HCT116 (cell line): ENCODE measurements at regions not wholly inside any gene's neighbourhood (a gene's known extent, or its start where the extent isn't known, plus 50 kb on each side); places are given as distances from the start of the nearest gene placed in this dataset.

ENCODE experiments used
- ATAC-seq: fragments of 200-7000 bp; cut with Tn5 transposase; 2 replicates; pipeline ENCODE4 v1.9.1; 2020; ENCODE audit warnings: mild to moderate bottlenecking, moderate library complexity
- BruUV-seq: library from RNA; stranded (reverse); fragments of 400-500 nt; replicated peaks from 2 replicates; lab custom pipeline; 2021; lab: Mats Ljungman, UMichigan
- CTCF ChIA-PET: fragments of 300-600 bp; sonication (Branson Sonifier 250); formaldehyde crosslinking; loops from one replicate; lab custom pipeline; 2021; ENCODE audit warnings: antibody characterized with exemption; lab: Charles Lee
- POLR2A ChIA-PET: fragments of 300-600, 350-600 bp; sonication (Branson Sonifier 250); formaldehyde crosslinking; loops from one replicate; lab custom pipeline; 2021; ENCODE audit warnings: antibody characterized with exemption; lab: Charles Lee
- RAD21 ChIA-PET, 2 experiments: fragments of 300-600 bp; sonication (Branson Sonifier 250); formaldehyde crosslinking; loops; one replicate each; lab custom pipeline; 2023; ENCODE audit warnings: low total read pairs in 2 of 2; ENCODE audit not compliant: uncharacterized antibody in 2 of 2, unreplicated experiment in 2 of 2, low non-redundant PET in 1 of 2; lab: Charles Lee
- DNase-seq: peaks from one replicate; pipeline ENCODE4 v3.0.0-alpha.2; 2010; ENCODE audit warnings: low read depth, low spot score
- H2AFZ ChIP-seq: fragments of 200-600 bp; shearing (Covaris generic), sonication (generic); 2 replicates; pipeline ENCODE4 v1.6.1; 2017; ENCODE audit warnings: low read depth, mixed run types, mixed read lengths, antibody characterized with exemption, low read length; ENCODE audit not compliant: poor library complexity, severe bottlenecking
- H3K27ac ChIP-seq: 2 replicates; pipeline ENCODE4 v1.5.1; 2012; ENCODE audit warnings: low read depth, low read length
- H3K27me3 ChIP-seq: fragments of 200-600 bp; sonication (generic); 2 replicates; pipeline ENCODE4 v1.6.1; 2016; ENCODE audit warnings: mixed run types, low read length, mixed read lengths; ENCODE audit not compliant: insufficient read depth
- H3K36me3 ChIP-seq, 2 experiments: fragments of 200-500 bp in 1 of 2; fragments of 200-600 bp in 1 of 2; sonication (Bioruptor generic) in 1 of 2; sonication (generic) in 1 of 2; 2 replicates each; pipeline versions ENCODE4 v1.5.1 to v1.6.1; 2014 to 2016; ENCODE audit warnings: low read length in 2 of 2, inconsistent platforms in 1 of 2, mixed read lengths in 1 of 2, mixed run types in 1 of 2; ENCODE audit not compliant: insufficient read depth in 2 of 2, control insufficient read depth in 1 of 2
- H3K4me1 ChIP-seq, 2 experiments: fragments of 200-600 bp in 1 of 2; sonication (generic) in 1 of 2; 2 replicates each; pipeline versions ENCODE4 v1.5.1 to v1.6.1; 2012 to 2017; ENCODE audit warnings: low read length in 2 of 2, inconsistent platforms in 1 of 2, mild to moderate bottlenecking in 1 of 2, mixed read lengths in 1 of 2, mixed run types in 1 of 2, moderate library complexity in 1 of 2; ENCODE audit not compliant: insufficient read depth in 2 of 2, control insufficient read depth in 1 of 2
- H3K4me2 ChIP-seq: fragments of 200-600 bp; sonication (generic); 2 replicates; pipeline ENCODE4 v1.6.1; 2017; ENCODE audit warnings: mixed run types, low read length, mixed read lengths
- H3K4me3 ChIP-seq, 2 experiments: fragments of 200-600 bp in 1 of 2; sonication (generic) in 1 of 2; replicated peaks in 1 of 2; 2 replicates each; pipeline ENCODE4 v1.5.1; 2011 to 2016; ENCODE audit warnings: low read length in 2 of 2, control low read depth in 1 of 2, low read depth in 1 of 2, mild to moderate bottlenecking in 1 of 2, mixed read lengths in 1 of 2, mixed run types in 1 of 2
- H3K79me2 ChIP-seq: fragments of 200-600 bp; sonication (generic); 2 replicates; pipeline ENCODE4 v1.6.1; 2017; ENCODE audit warnings: mild to moderate bottlenecking, mixed run types, low read length, moderate library complexity, mixed read lengths; ENCODE audit not compliant: insufficient read depth
- H3K9ac ChIP-seq: fragments of 200-600 bp; sonication (generic); 2 replicates; pipeline ENCODE4 v1.6.1; 2016; ENCODE audit warnings: low read length, mixed read lengths
- H3K9me2 ChIP-seq: fragments of 200-600 bp; sonication (generic), shearing (Covaris generic); 2 replicates; pipeline ENCODE4 v1.6.1; 2017; ENCODE audit warnings: mixed run types, mild to moderate bottlenecking, moderate library complexity; ENCODE audit not compliant: insufficient read depth
- H3K9me3 ChIP-seq, 2 experiments: fragments of 200-500 bp in 1 of 2; fragments of 200-600 bp in 1 of 2; sonication (Bioruptor generic) in 1 of 2; sonication (generic) in 1 of 2; 2 replicates each; pipeline ENCODE4 v1.6.1; 2014 to 2017; ENCODE audit warnings: low read length in 2 of 2, mixed read lengths in 2 of 2, inconsistent platforms in 1 of 2, low read depth in 1 of 2, mild to moderate bottlenecking in 1 of 2, mixed run types in 1 of 2, moderate library complexity in 1 of 2; ENCODE audit not compliant: control insufficient read depth in 1 of 2, insufficient read depth in 1 of 2
- H4K20me1 ChIP-seq: fragments of 200-600 bp; sonication (generic), shearing (Covaris generic); 2 replicates; pipeline ENCODE4 v1.6.1; 2017; ENCODE audit warnings: mixed run types, mild to moderate bottlenecking, moderate library complexity; ENCODE audit not compliant: insufficient read depth
- CBX3 ChIP-seq: IDR thresholded peaks from 2 replicates; pipeline ENCODE4 v1.6.1; 2012; ENCODE audit warnings: low read depth
- CEBPB ChIP-seq: IDR thresholded peaks from 2 replicates; pipeline ENCODE4 v1.6.1; 2012; ENCODE audit warnings: low read depth
- EZH2 ChIP-seq: fragments of 200-600 bp; sonication (generic); IDR thresholded peaks from 2 replicates; pipeline ENCODE4 v1.6.1; 2017; ENCODE audit warnings: antibody characterized with exemption, mixed run types
- SP1 ChIP-seq: IDR thresholded peaks from 2 replicates; pipeline ENCODE4 v1.6.1; 2012; ENCODE audit warnings: low read depth
- SRF ChIP-seq: IDR thresholded peaks from 2 replicates; pipeline ENCODE4 v1.6.1; 2012; ENCODE audit warnings: low read depth
- TCF7L2 ChIP-seq: IDR thresholded peaks from 2 replicates; pipeline ENCODE4 v1.7.0; 2011; ENCODE audit warnings: borderline replicate concordance, inconsistent platforms; ENCODE audit not compliant: insufficient read depth, insufficient read length; ENCODE audit errors: extremely low read depth
- YY1 ChIP-seq: IDR thresholded peaks from 2 replicates; pipeline ENCODE4 v1.6.1; 2011; ENCODE audit warnings: low read length, low read depth, moderate library complexity, mild to moderate bottlenecking; ENCODE audit not compliant: insufficient replicate concordance; ENCODE audit errors: extremely low read depth
- ZNF274 ChIP-seq: fragments of 200-500 bp; sonication (Bioruptor generic); IDR thresholded peaks from 2 replicates; pipeline ENCODE4 v1.6.1; 2014; ENCODE audit warnings: mild to moderate bottlenecking, low read depth, low read length, inconsistent platforms
- intact Hi-C: fragments of 100-400 bp; cut with micrococcal nuclease; formaldehyde crosslinking; loops from 2 replicates; pipeline ENCODE4 v1.10.0; 2022
- TF ChIP-seq, protein P1 (sequence below), 3 experiments: fragments of 200-600 bp in 1 of 3; sonication (generic) in 1 of 3; IDR thresholded peaks in 2 of 3; conservative IDR thresholded peaks in 1 of 3; 2 replicates each; pipeline ENCODE4 v1.5.1; 2012 to 2017; ENCODE audit warnings: low read depth in 2 of 3, low read length in 2 of 3, antibody characterized with exemption in 1 of 3, borderline replicate concordance in 1 of 3, control low read depth in 1 of 3, mild to moderate bottlenecking in 1 of 3, mixed read lengths in 1 of 3, mixed run types in 1 of 3, moderate library complexity in 1 of 3; ENCODE audit not compliant: insufficient read depth in 1 of 3
- TF ChIP-seq, protein P2 (sequence below): IDR thresholded peaks from 2 replicates; pipeline ENCODE4 v1.6.1; 2012

DNA sequence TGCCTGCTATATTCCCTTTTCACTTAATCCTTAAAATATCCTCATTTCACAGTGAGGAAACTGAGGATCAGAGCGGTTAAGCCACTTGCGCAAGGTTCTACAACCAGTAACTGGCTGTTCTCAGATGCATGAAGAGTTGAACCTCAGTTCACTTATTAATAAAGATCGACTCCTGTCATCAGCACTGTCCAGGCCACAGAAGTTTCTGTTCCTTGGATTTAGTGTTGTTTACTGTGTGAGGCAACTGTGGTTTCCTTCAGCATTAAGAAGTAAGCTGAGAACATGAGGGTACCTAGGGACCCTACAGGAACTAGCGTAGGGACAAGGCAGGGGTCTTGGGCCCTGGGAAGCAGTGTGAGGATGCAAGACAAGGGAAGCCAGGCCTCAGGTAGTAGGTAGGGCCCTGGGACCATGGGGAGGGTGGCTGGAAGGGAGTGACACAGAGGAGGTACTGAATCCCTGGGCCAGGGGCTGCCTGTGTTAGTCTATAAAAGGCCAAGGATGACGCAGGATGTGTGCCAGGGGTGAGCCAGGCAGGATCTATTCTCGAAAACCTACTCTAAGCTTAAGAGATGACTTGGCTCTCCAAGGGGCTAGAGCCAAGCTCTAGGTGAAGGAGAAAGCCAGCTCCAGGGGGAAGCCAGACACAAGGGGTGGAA lies 181.2 kb upstream of the CSF3R start:
- POLR2A ChIA-PET = no interaction called here
- CTCF ChIA-PET = no interaction called here

More for the DNA sequence above, 181.2 kb upstream of the CSF3R start:
- H3K79me2 ChIP-seq = no peaks in the 10 kb centered on the region
- TF ChIP-seq SP1 (no peak), SRF (no peak), ZNF274 (no peak), CEBPB (no peak), TCF7L2 (no peak), EZH2 (no peak), YY1 (no peak), CBX3 (no peak)
- TF ChIP-seq, protein P1, sequence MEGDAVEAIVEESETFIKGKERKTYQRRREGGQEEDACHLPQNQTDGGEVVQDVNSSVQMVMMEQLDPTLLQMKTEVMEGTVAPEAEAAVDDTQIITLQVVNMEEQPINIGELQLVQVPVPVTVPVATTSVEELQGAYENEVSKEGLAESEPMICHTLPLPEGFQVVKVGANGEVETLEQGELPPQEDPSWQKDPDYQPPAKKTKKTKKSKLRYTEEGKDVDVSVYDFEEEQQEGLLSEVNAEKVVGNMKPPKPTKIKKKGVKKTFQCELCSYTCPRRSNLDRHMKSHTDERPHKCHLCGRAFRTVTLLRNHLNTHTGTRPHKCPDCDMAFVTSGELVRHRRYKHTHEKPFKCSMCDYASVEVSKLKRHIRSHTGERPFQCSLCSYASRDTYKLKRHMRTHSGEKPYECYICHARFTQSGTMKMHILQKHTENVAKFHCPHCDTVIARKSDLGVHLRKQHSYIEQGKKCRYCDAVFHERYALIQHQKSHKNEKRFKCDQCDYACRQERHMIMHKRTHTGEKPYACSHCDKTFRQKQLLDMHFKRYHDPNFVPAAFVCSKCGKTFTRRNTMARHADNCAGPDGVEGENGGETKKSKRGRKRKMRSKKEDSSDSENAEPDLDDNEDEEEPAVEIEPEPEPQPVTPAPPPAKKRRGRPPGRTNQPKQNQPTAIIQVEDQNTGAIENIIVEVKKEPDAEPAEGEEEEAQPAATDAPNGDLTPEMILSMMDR (IDR thresholded peaks at IDR 0.05 in 2 of 3, conservative IDR thresholded peaks at IDR 0.05 in 1 of 3; ENCODE audit: borderline replicate concordance in 1 of 3, insufficient read depth in 1 of 3, low read depth in 2 of 3, low read length in 2 of 3) = no peak
- TF ChIP-seq, protein P2, sequence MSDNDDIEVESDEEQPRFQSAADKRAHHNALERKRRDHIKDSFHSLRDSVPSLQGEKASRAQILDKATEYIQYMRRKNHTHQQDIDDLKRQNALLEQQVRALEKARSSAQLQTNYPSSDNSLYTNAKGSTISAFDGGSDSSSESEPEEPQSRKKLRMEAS = no peak
- no peaks in the 10 kb centered on the region for H3K36me3 ChIP-seq
- no peak overlapping the region for H3K9ac ChIP-seq
- H3K4me1 ChIP-seq = no peaks in the 10 kb centered on the region
- ATAC-seq (no peak), DNase-seq (no peak)
- RAD21 ChIA-PET = no interaction called here
- no peaks in the 10 kb centered on the region for H3K9me2 ChIP-seq
- H3K27ac ChIP-seq = no peak overlapping the region
- intact Hi-C loops = no loop called here
- H3K9me3 ChIP-seq = no peaks in the 10 kb centered on the region
- no peak overlapping the region for H2AFZ ChIP-seq
- no peaks in the 10 kb centered on the region for H4K20me1 ChIP-seq
- H3K27me3 ChIP-seq = peaks cover 58% of the 10 kb centered on the region
- BruUV-seq = no TSS peak
- H3K4me2 ChIP-seq = no peak overlapping the region
- no peak overlapping the region for H3K4me3 ChIP-seq
